T-helper 22 cell (primary cell): ENCODE measurements at regions not wholly inside any gene's neighbourhood (a gene's known extent, or its start where the extent isn't known, plus 50 kb on each side); places are given as distances from the start of the nearest gene placed in this dataset.
"Not testable (repeated sequence)": the region's sequence is repeated elsewhere in the genome, so short reads cannot be mapped to it uniquely, and the experiment has no call there.

Experiments
- DNase-seq: peaks from one replicate; pipeline ENCODE4 v3.0.0-alpha.2; 2020; ENCODE audit warnings: low read depth

DNA sequence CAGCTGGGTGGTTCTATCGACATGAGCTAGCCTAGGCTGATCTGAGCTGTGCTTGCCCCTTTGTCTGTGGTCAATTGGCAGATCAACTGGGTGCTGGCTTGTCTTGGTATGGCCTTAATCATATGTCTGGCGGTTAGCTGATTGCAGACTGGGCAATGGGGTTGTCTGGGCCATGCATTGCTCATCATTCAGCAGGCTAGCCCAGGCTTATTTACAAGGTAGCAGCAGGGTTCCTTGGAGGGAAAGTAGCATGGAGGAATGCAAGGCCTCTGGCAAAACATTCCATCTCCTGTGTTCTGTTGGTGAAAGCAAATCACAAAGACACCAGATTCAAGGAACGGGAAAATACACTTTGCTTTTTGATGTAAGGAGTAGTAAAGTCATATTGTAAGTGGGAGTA is 84.0 kb upstream of the IVNS1ABP start:
- DNase-seq: no peak

- no peak for DNase-seq
Measured at GRCh38 chr1:185400052-185400451, 83.0 kb upstream of the IVNS1ABP start.

DNA sequence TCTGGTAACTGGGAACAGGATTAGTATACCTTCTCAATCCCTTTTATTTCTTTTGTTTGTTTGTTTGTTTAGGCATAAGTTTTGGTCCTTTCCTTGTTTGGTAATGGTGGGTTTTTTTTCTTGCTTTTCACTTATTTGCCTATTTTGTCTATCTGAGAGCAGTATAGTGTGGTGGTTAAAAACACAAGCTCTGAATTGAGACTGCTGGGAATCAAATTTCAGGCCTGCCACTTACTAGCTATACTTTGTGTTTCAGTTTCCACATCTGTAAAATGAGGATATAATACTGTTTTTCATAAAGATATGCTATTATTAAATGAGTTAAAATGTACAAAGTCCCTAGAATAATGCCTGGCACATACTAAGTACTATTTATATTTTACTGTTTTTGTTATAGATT is 81.6 kb upstream of the IVNS1ABP start:
- no peak for DNase-seq

- no peak for DNase-seq
Measured at GRCh38 chr1:185398022-185398421, 81.0 kb upstream of the IVNS1ABP start.

- no peak for DNase-seq
Measured at GRCh38 chr1:185397183-185397582, 80.1 kb upstream of the IVNS1ABP start.

GRCh38 chr1:185396126-185396525 is 79.1 kb upstream of the IVNS1ABP start:
- DNase-seq: no peak

DNA sequence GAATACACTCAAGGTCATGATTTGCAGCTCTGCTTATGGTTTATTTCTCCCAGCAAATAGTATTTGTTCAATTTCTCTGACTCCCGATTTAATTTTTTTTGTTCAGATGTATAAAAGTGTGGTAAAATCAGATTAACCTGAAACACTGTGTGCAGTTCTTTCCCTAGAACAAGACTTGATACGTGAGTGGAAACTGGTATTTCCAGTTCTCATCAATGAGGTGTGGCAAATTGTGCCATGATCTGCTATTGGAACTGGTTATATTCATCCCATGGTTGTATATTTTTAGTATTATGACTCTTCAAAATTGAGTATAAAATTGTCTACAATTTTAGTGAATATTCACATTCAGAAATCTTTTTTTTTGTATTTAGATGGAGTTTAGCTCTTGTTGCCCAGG is 76.8 kb upstream of the IVNS1ABP start:
- DNase-seq: no peak

- no peak for DNase-seq
Measured at GRCh38 chr1:185393205-185393604, 76.2 kb upstream of the IVNS1ABP start.

GRCh38 chr1:185388815-185389214 is 71.8 kb upstream of the IVNS1ABP start:
- DNase-seq: no peak

GRCh38 chr1:185388346-185388745 is 71.3 kb upstream of the IVNS1ABP start:
- no peak for DNase-seq

GRCh38 chr1:185385991-185386390 is 68.9 kb upstream of the IVNS1ABP start:
- no peak for DNase-seq

GRCh38 chr1:185383805-185384204 is 66.8 kb upstream of the IVNS1ABP start:
- not testable (repeated sequence) for DNase-seq

- DNase-seq: no peak
Measured at GRCh38 chr1:185377831-185378230, 60.8 kb upstream of the IVNS1ABP start.

DNA sequence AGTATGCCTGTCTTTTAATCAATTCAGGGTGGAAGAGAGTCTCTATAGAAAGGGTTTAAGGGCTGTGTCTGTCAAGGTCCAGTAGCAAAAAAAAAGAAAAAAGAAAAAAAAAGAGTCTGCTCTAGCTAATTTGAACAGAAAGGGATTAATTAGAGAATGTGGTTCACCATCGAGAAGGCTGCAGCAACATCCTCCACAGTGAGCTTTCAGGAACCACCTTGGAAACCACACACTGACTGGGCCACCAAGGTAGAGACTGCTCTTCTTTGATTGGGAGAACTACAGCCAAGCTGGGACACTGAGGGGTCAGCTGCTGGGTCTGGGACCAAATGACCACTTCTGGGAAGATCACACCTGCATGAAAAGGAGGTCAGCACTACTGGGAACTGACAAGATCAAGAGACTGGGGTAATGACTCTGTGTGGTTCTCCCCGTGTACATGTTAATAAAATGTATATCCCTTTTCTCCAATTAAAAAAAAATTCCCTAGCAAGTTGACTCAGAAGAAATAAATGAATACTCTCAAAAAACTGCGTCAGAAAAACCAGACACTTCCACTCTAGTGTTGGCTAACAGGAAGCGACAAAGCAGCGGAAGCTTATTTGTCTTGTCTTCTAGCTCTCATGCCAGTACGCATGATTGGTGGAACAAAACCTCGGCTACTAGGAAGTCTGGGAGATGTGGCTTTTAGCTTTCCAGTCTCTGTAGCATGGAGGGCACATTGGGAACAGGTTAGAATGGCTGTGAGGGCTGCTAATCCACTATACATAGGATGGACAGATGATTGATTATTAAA is 60.0 kb upstream of the IVNS1ABP start:
- DNase-seq: no peak

DNA sequence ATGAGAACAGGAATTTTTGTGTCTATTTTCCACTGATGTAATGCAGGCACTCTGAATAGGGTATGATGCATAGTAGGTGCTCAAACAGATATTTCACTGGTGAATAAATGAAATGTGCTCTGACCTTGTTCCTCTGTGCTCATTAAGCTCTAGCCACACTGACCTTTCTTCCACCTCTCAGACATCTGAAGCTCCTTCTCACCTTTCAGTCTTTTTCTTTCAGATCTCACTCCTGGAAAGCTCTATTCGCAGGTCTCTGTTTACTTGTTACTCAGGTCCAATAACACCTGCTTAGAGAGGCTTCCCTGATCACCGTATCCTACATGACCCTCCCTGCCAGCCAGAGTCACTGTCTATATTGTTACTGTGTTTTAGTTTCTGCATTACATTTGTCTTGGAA is 59.2 kb upstream of the IVNS1ABP start:
- DNase-seq: no peak

DNA sequence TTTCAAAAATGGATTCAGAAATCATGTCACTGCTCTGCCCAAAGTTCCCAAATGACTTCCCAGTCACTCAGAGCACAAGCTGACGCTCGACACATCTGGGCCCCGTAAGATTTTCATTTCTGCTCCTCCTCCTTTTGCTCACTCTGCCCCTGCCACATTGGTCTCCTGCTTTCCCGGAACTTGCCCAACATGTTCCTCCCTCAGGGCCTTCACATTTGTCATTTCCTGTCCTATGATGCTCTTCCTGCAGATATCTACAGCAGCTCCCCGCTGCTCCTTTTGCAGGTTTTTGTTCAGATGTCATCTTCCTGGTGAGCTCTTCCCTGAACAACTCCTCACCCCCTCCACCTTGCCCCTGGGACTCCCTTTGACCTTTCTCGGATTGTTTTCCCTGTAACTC is 58.5 kb upstream of the IVNS1ABP start:
- no peak for DNase-seq

DNA sequence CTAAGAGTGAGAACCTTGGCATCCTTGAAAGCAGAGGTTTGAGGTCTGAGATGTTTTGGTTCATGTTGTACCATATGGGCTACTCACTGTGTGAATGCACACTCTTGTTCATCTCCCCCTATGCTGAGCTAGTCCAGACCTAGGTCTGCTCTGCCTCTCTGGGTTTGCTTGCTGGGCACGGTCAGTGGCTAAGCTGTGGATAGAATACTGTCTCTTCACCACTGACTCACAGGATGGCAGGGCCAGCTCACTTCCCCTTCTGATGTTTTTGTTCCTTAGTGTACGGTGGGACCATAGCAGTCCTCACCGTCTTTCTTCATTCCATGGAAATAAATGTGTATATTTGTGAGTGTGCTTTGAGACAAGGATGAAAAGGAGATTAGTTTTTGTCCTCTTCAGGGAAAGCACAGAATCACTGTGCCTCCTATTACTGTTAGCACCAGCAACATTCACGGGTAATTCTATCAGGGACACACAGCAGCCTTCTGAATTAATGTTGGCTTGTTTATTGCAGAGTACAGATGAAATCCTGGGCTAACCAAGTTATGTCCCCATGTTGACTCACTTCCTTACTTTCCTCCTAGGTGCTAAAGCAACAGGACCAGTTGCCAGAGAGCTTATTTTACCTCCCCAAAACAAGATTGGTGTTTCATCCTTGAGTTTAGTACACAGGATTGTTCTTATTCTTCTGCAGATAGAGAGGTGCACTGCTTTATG is 56.9 kb upstream of the IVNS1ABP start:
- no peak for DNase-seq

DNA sequence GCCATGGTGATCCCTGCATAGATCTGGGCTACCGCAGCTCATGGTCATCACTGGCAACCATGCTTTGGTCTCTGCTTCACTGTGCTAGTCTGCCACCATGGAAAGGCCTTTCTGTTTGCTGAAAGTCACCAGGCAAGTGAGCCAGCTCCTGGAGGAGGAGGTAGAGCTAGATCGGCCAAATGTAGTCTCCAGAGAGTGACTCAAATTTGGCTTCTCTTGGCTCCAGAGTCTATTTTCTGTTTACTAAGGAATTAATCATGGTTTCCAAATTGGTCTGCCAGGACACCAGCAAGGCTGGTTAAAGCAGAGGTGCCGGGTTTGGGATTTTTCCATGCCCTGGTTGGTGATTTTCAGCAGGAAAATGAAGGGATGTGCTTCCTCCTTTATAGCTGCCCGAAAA is 52.7 kb upstream of the IVNS1ABP start:
- DNase-seq: no peak

- no peak for DNase-seq
Measured at GRCh38 chr1:185368913-185369491, 52.0 kb upstream of the IVNS1ABP start.

DNA sequence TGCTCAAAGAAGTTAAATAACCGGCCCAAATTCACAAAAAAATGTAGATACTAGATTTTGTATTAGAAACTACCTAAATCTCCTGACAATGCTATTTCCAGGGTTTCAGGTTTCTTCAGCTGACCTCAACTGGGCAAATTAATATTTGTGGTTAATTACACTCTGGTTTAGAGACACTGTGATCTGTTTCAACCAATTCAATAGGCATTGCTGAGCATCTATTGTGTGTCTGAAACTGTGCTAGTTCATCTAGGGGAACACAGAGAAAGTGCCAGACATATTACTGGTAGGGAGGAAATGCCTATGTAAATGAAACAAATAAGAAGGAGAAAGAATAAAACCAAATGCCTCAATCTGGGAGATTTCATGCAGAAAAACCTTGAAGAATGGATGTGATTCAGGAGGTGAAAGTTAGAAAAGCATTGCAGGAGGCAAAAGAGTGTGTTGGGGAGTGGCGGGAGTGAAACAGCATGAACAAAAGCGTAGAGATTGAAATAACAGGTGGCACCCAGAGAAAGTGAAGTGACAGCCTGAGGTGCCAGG is 51.3 kb upstream of the IVNS1ABP start:
- no peak for DNase-seq

- no peak for DNase-seq
Measured at GRCh38 chr1:185367218-185367617, 50.2 kb upstream of the IVNS1ABP start.
